ENCODE measurements at regions not wholly inside any gene's neighbourhood (a gene's known extent, or its start where the extent isn't known, plus 50 kb on each side); places are given as distances from the start of the nearest gene placed in this dataset.

GRCh38 chr17:63365366-63366240 lies 80.5 kb downstream of the CYB561 start:
- TF ChIP-seq, protein P1, sequence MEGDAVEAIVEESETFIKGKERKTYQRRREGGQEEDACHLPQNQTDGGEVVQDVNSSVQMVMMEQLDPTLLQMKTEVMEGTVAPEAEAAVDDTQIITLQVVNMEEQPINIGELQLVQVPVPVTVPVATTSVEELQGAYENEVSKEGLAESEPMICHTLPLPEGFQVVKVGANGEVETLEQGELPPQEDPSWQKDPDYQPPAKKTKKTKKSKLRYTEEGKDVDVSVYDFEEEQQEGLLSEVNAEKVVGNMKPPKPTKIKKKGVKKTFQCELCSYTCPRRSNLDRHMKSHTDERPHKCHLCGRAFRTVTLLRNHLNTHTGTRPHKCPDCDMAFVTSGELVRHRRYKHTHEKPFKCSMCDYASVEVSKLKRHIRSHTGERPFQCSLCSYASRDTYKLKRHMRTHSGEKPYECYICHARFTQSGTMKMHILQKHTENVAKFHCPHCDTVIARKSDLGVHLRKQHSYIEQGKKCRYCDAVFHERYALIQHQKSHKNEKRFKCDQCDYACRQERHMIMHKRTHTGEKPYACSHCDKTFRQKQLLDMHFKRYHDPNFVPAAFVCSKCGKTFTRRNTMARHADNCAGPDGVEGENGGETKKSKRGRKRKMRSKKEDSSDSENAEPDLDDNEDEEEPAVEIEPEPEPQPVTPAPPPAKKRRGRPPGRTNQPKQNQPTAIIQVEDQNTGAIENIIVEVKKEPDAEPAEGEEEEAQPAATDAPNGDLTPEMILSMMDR (conservative IDR thresholded peaks at IDR 0.05) = no peak
- TF ChIP-seq EZH2 (IDR thresholded peaks at IDR 0.05; ENCODE audit: low read depth) = no peak
